ENCODE measurements at regions not wholly inside any gene's neighbourhood (a gene's known extent, or its start where the extent isn't known, plus 50 kb on each side); places are given as distances from the start of the nearest gene placed in this dataset.

- no peak for DNase-seq
- no peak for TF ChIP-seq CTCF (IDR thresholded peaks at IDR 0.05; ENCODE audit: borderline replicate concordance)
- Histone ChIP-seq H3K9me3 (replicated peaks) (no peaks in the 10 kb centered on the region), H3K27ac (replicated peaks) (peak overlapping the region; percentile 18), H3K4me3 (no peak overlapping the region), H3K36me3 (no peaks in the 10 kb centered on the region), H3K27me3 (ENCODE audit: low read depth) (no peaks in the 10 kb centered on the region), H3K4me1 (no peaks in the 10 kb centered on the region)
- intact Hi-C loops (cut with micrococcal nuclease) = no loop called here
Measured at GRCh38 chr6:139839506-139840156, 465.2 kb upstream of the CITED2 start.

- no peak overlapping the region for H3K27ac ChIP-seq (replicated peaks)
Measured at GRCh38 chr6:139834232-139834631, 459.8 kb upstream of the CITED2 start.

GRCh38 chr6:139833592-139833991 is 459.1 kb upstream of the CITED2 start:
- intact Hi-C loops (cut with micrococcal nuclease) = no loop called here
- H3K4me3 ChIP-seq = no peak overlapping the region
- no peak overlapping the region for H3K27ac ChIP-seq (replicated peaks)
- H3K36me3 ChIP-seq = no peaks in the 10 kb centered on the region
- no peaks in the 10 kb centered on the region for H3K27me3 ChIP-seq (ENCODE audit: low read depth)
- no peak for DNase-seq
- H3K4me1 ChIP-seq = peaks cover 14% of the 10 kb centered on the region
- H3K9me3 ChIP-seq (replicated peaks) = no peaks in the 10 kb centered on the region
- TF ChIP-seq CTCF (IDR thresholded peaks at IDR 0.05; ENCODE audit: borderline replicate concordance) = no peak

More at GRCh38 chr6:139834232-139834631, 459.8 kb upstream of the CITED2 start:
- no peaks in the 10 kb centered on the region for H3K36me3 ChIP-seq
- no peaks in the 10 kb centered on the region for H3K27me3 ChIP-seq (ENCODE audit: low read depth)
- no peaks in the 10 kb centered on the region for H3K9me3 ChIP-seq (replicated peaks)
- DNase-seq = no peak
- H3K4me3 ChIP-seq = no peak overlapping the region
- H3K4me1 ChIP-seq = peaks cover 7% of the 10 kb centered on the region
- TF ChIP-seq CTCF (IDR thresholded peaks at IDR 0.05; ENCODE audit: borderline replicate concordance) = no peak
- intact Hi-C loops (cut with micrococcal nuclease) = no loop called here

GRCh38 chr6:139832493-139833305 is 458.3 kb upstream of the CITED2 start:
- no peak for DNase-seq
- peaks cover 14% of the 10 kb centered on the region for H3K4me1 ChIP-seq
- no peaks in the 10 kb centered on the region for H3K36me3 ChIP-seq
- no peaks in the 10 kb centered on the region for H3K9me3 ChIP-seq (replicated peaks)
- intact Hi-C loops (cut with micrococcal nuclease) = no loop called here
- no peaks in the 10 kb centered on the region for H3K27me3 ChIP-seq (ENCODE audit: low read depth)
- no peak overlapping the region for H3K27ac ChIP-seq (replicated peaks)
- no peak overlapping the region for H3K4me3 ChIP-seq
- TF ChIP-seq CTCF (IDR thresholded peaks at IDR 0.05; ENCODE audit: borderline replicate concordance) = no peak

GRCh38 chr6:139829576-139829975 is 455.1 kb upstream of the CITED2 start:
- H3K27me3 ChIP-seq (ENCODE audit: low read depth) = no peaks in the 10 kb centered on the region
- no peaks in the 10 kb centered on the region for H3K36me3 ChIP-seq
- no peak for TF ChIP-seq CTCF (IDR thresholded peaks at IDR 0.05; ENCODE audit: borderline replicate concordance)
- H3K4me3 ChIP-seq = no peak overlapping the region
- no peak for DNase-seq
- H3K4me1 ChIP-seq = peaks cover 14% of the 10 kb centered on the region
- intact Hi-C loops (cut with micrococcal nuclease) = no loop called here
- H3K27ac ChIP-seq (replicated peaks) = no peak overlapping the region
- no peaks in the 10 kb centered on the region for H3K9me3 ChIP-seq (replicated peaks)
